ENCODE measurements at regions not wholly inside any gene's neighbourhood (a gene's known extent, or its start where the extent isn't known, plus 50 kb on each side); places are given as distances from the start of the nearest gene placed in this dataset.

DNA sequence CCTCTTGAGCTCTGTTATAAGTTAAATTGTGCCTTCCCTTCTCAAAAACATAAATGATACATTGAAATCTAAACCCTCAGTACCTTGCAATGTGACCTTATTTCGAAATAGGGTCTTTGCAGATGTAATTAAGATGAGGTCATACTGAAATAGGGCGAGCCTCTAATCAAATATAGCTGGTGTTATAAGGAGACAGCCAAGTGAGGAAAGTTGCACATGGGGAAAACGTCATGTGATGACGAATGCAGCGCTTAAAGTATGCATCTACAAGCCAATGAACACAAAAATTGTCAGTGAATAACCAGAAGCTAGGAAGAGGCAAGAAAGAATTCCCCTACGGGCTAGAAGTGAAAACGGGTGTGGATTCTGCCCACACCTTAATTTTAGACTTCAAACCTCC, 305.2 kb upstream of the FOXG1 start:
- DNase-seq (ENCODE audit: low spot score, unreplicated experiment): no peak
- no peaks in the 10 kb centered on the region for H3K27me3 Mint-ChIP-seq
- H3K27ac Mint-ChIP-seq: no peak overlapping the region
- H3K4me1 Mint-ChIP-seq (ENCODE audit: low read depth): no peaks in the 10 kb centered on the region
- peaks cover 11% of the 10 kb centered on the region for H3K9me3 Mint-ChIP-seq (ENCODE audit: low read depth)
- H3K4me3 Mint-ChIP-seq (ENCODE audit: low read depth): no peak overlapping the region
- TF ChIP-seq, protein P1, sequence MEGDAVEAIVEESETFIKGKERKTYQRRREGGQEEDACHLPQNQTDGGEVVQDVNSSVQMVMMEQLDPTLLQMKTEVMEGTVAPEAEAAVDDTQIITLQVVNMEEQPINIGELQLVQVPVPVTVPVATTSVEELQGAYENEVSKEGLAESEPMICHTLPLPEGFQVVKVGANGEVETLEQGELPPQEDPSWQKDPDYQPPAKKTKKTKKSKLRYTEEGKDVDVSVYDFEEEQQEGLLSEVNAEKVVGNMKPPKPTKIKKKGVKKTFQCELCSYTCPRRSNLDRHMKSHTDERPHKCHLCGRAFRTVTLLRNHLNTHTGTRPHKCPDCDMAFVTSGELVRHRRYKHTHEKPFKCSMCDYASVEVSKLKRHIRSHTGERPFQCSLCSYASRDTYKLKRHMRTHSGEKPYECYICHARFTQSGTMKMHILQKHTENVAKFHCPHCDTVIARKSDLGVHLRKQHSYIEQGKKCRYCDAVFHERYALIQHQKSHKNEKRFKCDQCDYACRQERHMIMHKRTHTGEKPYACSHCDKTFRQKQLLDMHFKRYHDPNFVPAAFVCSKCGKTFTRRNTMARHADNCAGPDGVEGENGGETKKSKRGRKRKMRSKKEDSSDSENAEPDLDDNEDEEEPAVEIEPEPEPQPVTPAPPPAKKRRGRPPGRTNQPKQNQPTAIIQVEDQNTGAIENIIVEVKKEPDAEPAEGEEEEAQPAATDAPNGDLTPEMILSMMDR (IDR thresholded peaks at IDR 0.05; ENCODE audit: unreplicated experiment): no peak
- no peaks in the 10 kb centered on the region for H3K36me3 Mint-ChIP-seq (ENCODE audit: insufficient read depth)

DNA sequence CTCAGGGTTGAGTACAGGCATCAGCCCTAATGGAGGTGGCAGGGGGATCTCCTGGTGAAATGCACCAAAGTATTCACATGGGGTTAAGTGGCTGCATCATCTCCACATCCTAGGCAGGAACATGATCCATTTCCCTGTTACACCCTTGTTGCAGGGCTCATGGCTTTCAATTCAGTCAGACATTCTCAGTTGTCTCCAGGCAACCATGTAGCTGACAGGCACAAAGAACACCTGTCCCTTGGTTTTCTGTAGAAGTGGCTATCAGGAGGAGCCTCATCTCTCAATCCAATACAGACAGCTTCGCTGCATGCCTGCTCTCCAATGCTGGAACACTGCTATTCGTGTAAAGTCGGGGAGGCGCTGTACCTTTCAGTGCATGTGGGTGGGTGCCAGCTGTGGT, 299.0 kb upstream of the FOXG1 start:
- H3K9me3 Mint-ChIP-seq (ENCODE audit: low read depth): peaks cover 17% of the 10 kb centered on the region
- H3K4me1 Mint-ChIP-seq (ENCODE audit: low read depth): no peaks in the 10 kb centered on the region
- H3K27ac Mint-ChIP-seq: peak overlapping the region; percentile 37
- no peaks in the 10 kb centered on the region for H3K27me3 Mint-ChIP-seq
- no peak for DNase-seq (ENCODE audit: low spot score, unreplicated experiment)
- H3K4me3 Mint-ChIP-seq (ENCODE audit: low read depth): no peak overlapping the region
- TF ChIP-seq, protein P1 (IDR thresholded peaks at IDR 0.05; ENCODE audit: unreplicated experiment): no peak
- no peaks in the 10 kb centered on the region for H3K36me3 Mint-ChIP-seq (ENCODE audit: insufficient read depth)

DNA sequence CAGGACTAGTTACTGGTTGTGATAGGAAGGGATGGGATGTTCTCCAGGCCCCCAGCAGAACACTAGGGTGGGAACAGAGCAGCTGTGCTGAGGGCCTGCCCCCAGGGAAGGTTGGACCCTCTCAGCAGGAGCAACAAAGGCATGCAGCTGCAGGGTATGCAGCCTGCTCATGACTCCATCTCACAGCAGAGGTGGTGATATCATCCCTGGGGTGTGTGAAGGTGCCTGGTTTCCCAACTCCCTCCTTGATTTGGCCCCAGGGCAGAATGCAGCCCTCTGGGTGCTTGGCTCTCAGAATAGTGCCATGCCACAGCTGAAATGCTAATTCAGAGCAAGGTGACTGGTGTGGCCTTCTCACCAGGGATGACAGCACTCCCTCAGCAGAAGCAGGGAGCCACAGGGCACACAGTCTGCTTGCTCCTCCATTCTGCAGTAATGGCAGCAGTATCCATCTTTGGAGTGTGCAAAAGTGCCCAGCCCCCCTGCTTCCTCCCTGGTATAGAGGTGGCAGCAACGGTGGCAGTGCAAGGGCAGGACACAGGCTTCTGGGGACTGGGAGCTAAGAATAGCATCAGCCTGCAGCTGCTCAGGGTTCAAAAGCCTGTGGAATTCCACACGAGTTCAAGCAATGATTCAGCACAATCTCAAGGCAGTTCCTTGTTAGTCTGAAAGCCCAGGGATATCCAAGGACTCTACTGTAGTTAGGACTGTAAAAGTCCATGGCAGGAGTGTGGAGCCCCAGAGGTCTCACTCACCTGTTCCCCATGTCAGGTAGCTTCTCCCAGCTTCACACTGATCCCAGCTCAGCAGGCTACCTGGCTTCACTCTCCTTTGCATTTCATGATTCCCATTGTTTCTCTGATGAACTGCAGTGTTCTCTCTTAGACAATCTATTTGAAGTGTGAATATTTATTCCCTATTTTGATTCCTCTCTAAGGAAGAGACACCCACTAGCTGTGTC, 298.1 kb upstream of the FOXG1 start:
- no peak for DNase-seq (ENCODE audit: low spot score, unreplicated experiment)
- Mint-ChIP-seq H3K4me1 (ENCODE audit: low read depth) (no peaks in the 10 kb centered on the region), H3K4me3 (ENCODE audit: low read depth) (no peak overlapping the region), H3K27me3 (no peaks in the 10 kb centered on the region), H3K36me3 (ENCODE audit: insufficient read depth) (no peaks in the 10 kb centered on the region), H3K27ac (peak overlapping the region; percentile 50), H3K9me3 (ENCODE audit: low read depth) (peaks cover 17% of the 10 kb centered on the region)
- TF ChIP-seq, protein P1 (IDR thresholded peaks at IDR 0.05; ENCODE audit: unreplicated experiment): no peak

DNA sequence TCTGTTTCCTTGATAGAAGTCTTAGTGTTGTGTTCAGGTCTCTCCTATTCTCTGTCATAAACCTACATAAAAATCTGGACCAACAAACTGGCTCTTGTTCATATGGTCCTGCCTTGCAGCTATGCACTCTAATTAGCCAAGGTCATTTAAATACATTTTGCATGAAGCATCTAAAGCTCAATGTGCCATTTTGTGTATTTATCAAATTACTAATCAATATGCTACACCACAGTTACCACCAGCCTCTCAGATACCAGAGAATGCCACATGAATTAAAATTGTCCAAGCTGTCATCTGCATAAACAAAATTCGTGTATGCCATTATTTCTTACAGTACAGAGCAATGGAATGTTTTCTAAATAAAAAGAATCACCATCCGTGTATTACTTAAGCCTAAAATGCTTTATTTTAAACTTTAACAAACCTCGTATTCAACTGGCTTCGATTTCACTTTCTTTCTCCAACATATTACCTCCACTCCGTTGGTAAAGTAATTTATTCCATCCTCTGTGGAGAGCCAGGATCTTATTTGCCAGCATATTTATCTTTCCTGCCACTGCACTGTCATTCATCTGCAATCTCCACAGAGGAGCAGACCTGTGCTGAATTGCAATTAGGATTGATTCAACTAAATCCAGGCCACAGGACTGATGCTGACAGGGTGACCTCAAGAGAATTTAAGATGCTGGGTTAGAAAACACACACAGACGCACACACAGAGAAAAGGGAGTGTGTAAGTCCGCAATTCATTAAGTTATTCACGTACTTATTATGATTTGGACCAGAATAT, 284.1 kb upstream of the FOXG1 start:
- no peaks in the 10 kb centered on the region for H3K9me3 Mint-ChIP-seq (ENCODE audit: low read depth)
- H3K27ac Mint-ChIP-seq: no peak overlapping the region
- TF ChIP-seq, protein P1 (IDR thresholded peaks at IDR 0.05; ENCODE audit: unreplicated experiment): no peak
- no peak overlapping the region for H3K4me3 Mint-ChIP-seq (ENCODE audit: low read depth)
- no peaks in the 10 kb centered on the region for H3K36me3 Mint-ChIP-seq (ENCODE audit: insufficient read depth)
- no peaks in the 10 kb centered on the region for H3K4me1 Mint-ChIP-seq (ENCODE audit: low read depth)
- DNase-seq (ENCODE audit: low spot score, unreplicated experiment): no peak
- H3K27me3 Mint-ChIP-seq: no peaks in the 10 kb centered on the region

DNA sequence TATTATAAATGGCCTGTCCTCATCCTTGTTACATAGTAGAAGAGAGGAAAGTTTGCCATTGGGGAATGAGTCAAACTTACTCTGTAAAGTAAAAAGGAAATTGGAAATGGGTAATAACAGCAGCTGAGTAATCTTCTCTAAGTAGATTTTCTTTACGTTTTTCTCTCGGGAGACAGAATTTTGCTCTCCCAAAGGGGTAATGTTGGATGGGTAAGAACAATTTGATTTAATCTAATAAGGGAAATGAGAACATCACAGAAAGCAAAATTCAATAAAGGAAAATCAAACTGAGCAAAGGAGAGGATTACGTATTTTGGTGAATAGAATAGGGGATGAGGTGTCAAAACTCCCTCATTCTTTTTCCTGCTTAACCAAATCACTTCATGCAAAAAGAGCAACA, 283.1 kb upstream of the FOXG1 start:
- peaks cover 7% of the 10 kb centered on the region for H3K4me1 Mint-ChIP-seq (ENCODE audit: low read depth)
- no peaks in the 10 kb centered on the region for H3K36me3 Mint-ChIP-seq (ENCODE audit: insufficient read depth)
- TF ChIP-seq, protein P1 (IDR thresholded peaks at IDR 0.05; ENCODE audit: unreplicated experiment): no peak
- no peaks in the 10 kb centered on the region for H3K27me3 Mint-ChIP-seq
- DNase-seq (ENCODE audit: low spot score, unreplicated experiment): no peak
- H3K4me3 Mint-ChIP-seq (ENCODE audit: low read depth): no peak overlapping the region
- no peak overlapping the region for H3K27ac Mint-ChIP-seq
- no peaks in the 10 kb centered on the region for H3K9me3 Mint-ChIP-seq (ENCODE audit: low read depth)

Measured in progenitor cell of endocrine pancreas (in vitro differentiated cells).